Keratinocyte (primary cell): ENCODE measurements at regions not wholly inside any gene's neighbourhood (a gene's known extent, or its start where the extent isn't known, plus 50 kb on each side); places are given as distances from the start of the nearest gene placed in this dataset.

Experiments
- DNase-seq: peaks from one replicate; pipeline ENCODE4 v3.0.0-alpha.2; 2011; ENCODE audit warnings: low read depth, missing footprints, low spot score
- FAIRE-seq: peaks from 2 replicates; lab custom pipeline; 2011; peaks lifted over from hg19 to GRCh38; lab: Jason Lieb, UNC
- H2AFZ ChIP-seq: 2 replicates; pipeline ENCODE4 v1.6.0; 2012; ENCODE audit warnings: low read length, control low read depth, inconsistent platforms; ENCODE audit not compliant: control insufficient read depth
- H3K27ac ChIP-seq: 2 replicates; pipeline ENCODE4 v1.5.1; 2011; ENCODE audit warnings: low read length; ENCODE audit not compliant: control insufficient read depth, insufficient read depth
- H3K27me3 ChIP-seq: 3 replicates; pipeline ENCODE4 v1.6.0; 2011; ENCODE audit warnings: low read length; ENCODE audit not compliant: control insufficient read depth, insufficient read depth; ENCODE audit errors: extremely low read depth
- H3K36me3 ChIP-seq, 2 experiments: 2 replicates in 1 of 2; 3 replicates in 1 of 2; pipeline ENCODE4 v1.5.1; 2011; ENCODE audit warnings: low read length in 2 of 2, mild to moderate bottlenecking in 1 of 2; ENCODE audit not compliant: control insufficient read depth in 2 of 2, insufficient read depth in 2 of 2; ENCODE audit errors: extremely low read depth in 1 of 2
- H3K4me1 ChIP-seq: 3 replicates; pipeline ENCODE4 v1.5.1; 2011; ENCODE audit warnings: low read length; ENCODE audit not compliant: control insufficient read depth, insufficient read depth; ENCODE audit errors: extremely low read depth
- H3K4me2 ChIP-seq: 3 replicates; pipeline ENCODE4 v1.6.0; 2011; ENCODE audit warnings: low read depth, low read length; ENCODE audit not compliant: control insufficient read depth, insufficient read depth; ENCODE audit errors: extremely low read depth
- H3K4me3 ChIP-seq, 3 experiments: fragments of 200-600 bp in 1 of 3; sonication (generic) in 1 of 3; 2 replicates in 2 of 3; 3 replicates in 1 of 3; pipeline ENCODE4 v1.5.1; 2011 to 2016; ENCODE audit warnings: low read length in 3 of 3, mild to moderate bottlenecking in 3 of 3, control low read depth in 2 of 3, inconsistent platforms in 1 of 3, low read depth in 1 of 3, mixed read lengths in 1 of 3, mixed run types in 1 of 3, moderate library complexity in 1 of 3; ENCODE audit not compliant: control insufficient read depth in 2 of 3, insufficient read depth in 2 of 3; ENCODE audit errors: extremely low read depth in 1 of 3
- H3K79me2 ChIP-seq: 2 replicates; pipeline ENCODE4 v1.6.0; 2012; ENCODE audit warnings: low read length; ENCODE audit not compliant: control insufficient read depth, insufficient read depth
- H3K9ac ChIP-seq: 3 replicates; pipeline ENCODE4 v1.6.0; 2011; ENCODE audit warnings: low read length; ENCODE audit not compliant: control insufficient read depth, insufficient read depth; ENCODE audit errors: extremely low read depth
- H3K9me1 ChIP-seq: 3 replicates; pipeline ENCODE4 v1.6.0; 2011; ENCODE audit warnings: low read length; ENCODE audit not compliant: control insufficient read depth, insufficient read depth; ENCODE audit errors: extremely low read depth
- H3K9me3 ChIP-seq: 2 replicates; pipeline ENCODE4 v1.5.1; 2012; ENCODE audit warnings: low read depth, low read length; ENCODE audit not compliant: control insufficient read depth
- H4K20me1 ChIP-seq: 3 replicates; pipeline ENCODE4 v1.6.0; 2011; ENCODE audit warnings: low read length; ENCODE audit not compliant: control insufficient read depth, insufficient read depth; ENCODE audit errors: extremely low read depth
- EZH2 ChIP-seq: IDR thresholded peaks from one replicate; pipeline ENCODE4 v1.6.1; 2012; ENCODE audit warnings: inconsistent platforms, mild to moderate bottlenecking, low read length, moderate library complexity
- dilution Hi-C: fragments of 300-500 bp; cut with MboI; formaldehyde crosslinking; loops from one replicate; pipeline ENCODE4 v1.7.0; 2020; ENCODE audit warnings: low sequenced_read_pairs; ENCODE audit not compliant: extremely low pct_ligation_motif_present
- TF ChIP-seq, protein P1 (sequence below), 3 experiments: IDR thresholded peaks in 1 of 3; conservative IDR thresholded peaks in 1 of 3; optimal IDR thresholded peaks in 1 of 3; 2 replicates in 2 of 3; 3 replicates in 1 of 3; pipeline versions ENCODE3 to v1.5.1; 2011; ENCODE audit warnings: low read length in 3 of 3, mild to moderate bottlenecking in 3 of 3, moderate library complexity in 2 of 3, control low read depth in 1 of 3, inconsistent platforms in 1 of 3; ENCODE audit not compliant: insufficient read depth in 2 of 3; ENCODE audit errors: extremely low read depth in 1 of 3

DNA sequence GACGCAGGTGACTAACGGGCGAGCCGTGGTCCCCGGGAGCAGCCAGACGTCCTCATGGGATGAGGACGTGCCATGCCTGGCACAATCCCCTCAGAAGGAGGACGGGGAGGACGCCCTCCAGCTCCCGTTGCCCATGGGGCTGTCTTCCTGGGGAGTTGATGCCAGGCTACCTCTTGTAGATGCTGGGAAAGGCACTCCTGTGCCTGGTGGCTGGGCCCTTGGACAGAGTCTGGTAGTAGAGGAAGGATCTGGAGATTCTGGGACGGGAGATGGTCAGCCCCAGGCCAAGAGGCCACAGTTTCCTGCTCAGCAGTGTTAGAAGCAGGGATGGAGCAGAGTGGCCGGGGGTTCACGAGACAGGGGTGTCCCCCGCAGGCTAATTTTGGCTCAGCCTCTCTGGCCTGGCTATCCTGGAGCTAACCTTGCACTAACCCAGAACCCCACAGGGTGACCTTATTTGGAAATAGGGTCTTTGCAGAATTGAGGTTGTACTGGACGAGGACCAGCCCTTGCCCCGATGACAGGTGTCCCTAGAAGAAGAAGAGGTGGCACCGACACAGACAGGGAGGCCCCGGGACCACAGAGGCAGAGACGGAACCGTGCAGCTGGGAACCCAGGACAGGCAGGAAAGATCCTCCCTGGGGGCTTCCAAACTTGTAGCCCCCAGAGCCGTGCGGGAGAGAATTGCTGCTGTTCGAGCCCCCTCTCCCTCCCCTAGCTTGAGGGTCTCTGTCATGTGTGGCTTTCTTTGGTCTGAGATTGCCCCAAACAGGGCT is 50.1 kb upstream of the ADRA2C start:
- H3K36me3 ChIP-seq: no peaks in the 10 kb centered on the region
- H3K79me2 ChIP-seq: no peaks in the 10 kb centered on the region
- no peak for DNase-seq
- H3K9me1 ChIP-seq: no peaks in the 10 kb centered on the region
- H3K9ac ChIP-seq: no peak overlapping the region
- peaks cover 1% of the 10 kb centered on the region for H3K9me3 ChIP-seq
- peaks cover 17% of the 10 kb centered on the region for H3K27me3 ChIP-seq
- H3K4me2 ChIP-seq: no peak overlapping the region
- no peak overlapping the region for H2AFZ ChIP-seq
- FAIRE-seq: no peak
- no peak overlapping the region for H3K4me3 ChIP-seq
- H4K20me1 ChIP-seq: no peaks in the 10 kb centered on the region
- TF ChIP-seq, protein P1, sequence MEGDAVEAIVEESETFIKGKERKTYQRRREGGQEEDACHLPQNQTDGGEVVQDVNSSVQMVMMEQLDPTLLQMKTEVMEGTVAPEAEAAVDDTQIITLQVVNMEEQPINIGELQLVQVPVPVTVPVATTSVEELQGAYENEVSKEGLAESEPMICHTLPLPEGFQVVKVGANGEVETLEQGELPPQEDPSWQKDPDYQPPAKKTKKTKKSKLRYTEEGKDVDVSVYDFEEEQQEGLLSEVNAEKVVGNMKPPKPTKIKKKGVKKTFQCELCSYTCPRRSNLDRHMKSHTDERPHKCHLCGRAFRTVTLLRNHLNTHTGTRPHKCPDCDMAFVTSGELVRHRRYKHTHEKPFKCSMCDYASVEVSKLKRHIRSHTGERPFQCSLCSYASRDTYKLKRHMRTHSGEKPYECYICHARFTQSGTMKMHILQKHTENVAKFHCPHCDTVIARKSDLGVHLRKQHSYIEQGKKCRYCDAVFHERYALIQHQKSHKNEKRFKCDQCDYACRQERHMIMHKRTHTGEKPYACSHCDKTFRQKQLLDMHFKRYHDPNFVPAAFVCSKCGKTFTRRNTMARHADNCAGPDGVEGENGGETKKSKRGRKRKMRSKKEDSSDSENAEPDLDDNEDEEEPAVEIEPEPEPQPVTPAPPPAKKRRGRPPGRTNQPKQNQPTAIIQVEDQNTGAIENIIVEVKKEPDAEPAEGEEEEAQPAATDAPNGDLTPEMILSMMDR (optimal IDR thresholded peaks at IDR 0.05 in 1 of 3, IDR thresholded peaks at IDR 0.05 in 1 of 3, conservative IDR thresholded peaks at IDR 0.05 in 1 of 3; ENCODE audit: extremely low read depth in 1 of 3, insufficient read depth in 2 of 3, low read length in 3 of 3): no peak
- TF ChIP-seq EZH2: no peak
- H3K4me1 ChIP-seq: no peaks in the 10 kb centered on the region
- H3K27ac ChIP-seq: no peak overlapping the region
- dilution Hi-C loops: no loop called here

DNA sequence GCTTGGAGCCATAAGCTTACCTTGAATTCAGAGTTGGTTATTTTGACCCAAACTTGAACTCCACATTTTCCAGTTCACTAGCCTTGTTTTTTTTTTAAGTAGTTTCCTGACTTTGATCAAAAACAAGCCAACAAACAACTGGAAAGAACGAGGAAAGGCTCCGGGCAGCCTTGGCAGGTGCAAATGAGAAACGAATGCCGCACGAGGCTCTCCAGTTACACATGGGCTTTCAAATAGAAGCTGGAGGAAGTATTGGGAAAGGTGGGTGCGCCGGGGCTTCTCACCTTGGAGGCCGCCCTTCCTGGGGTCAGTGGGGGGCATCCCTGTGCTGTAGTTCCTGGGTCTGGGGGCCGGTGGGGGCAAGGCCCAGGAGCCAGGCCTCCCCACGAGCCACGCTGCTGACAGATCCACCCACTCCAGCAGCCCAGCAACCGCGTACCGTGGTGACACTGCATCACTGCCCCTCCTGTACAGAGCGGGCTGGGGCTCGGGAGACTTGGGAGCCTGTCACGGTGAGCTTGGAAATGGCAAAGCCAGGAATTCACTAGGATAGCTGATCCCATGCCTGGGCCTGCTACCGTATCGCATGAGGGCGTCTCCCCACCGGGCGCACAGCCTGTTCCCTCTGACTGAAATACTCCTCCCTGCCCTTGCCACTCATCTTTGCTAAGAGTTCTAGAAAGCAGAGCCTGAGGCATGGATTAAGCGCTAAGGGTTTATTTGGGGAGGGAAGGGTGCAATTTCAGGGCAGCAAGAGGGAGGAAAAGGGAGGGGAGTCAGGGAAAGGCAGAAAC is 50.9 kb upstream of the ADRA2C start:
- Histone ChIP-seq H3K4me1 (no peaks in the 10 kb centered on the region), H3K27ac (no peak overlapping the region), H3K4me2 (no peak overlapping the region), H3K9me3 (peaks cover 1% of the 10 kb centered on the region), H3K79me2 (no peaks in the 10 kb centered on the region), H3K9ac (no peak overlapping the region), H3K4me3 (no peak overlapping the region), H3K9me1 (no peaks in the 10 kb centered on the region), H3K36me3 (no peaks in the 10 kb centered on the region), H2AFZ (no peak overlapping the region), H4K20me1 (no peaks in the 10 kb centered on the region), H3K27me3 (peaks cover 12% of the 10 kb centered on the region)
- dilution Hi-C loops: no loop called here
- FAIRE-seq (no peak), DNase-seq (no peak)
- TF ChIP-seq EZH2: no peak
- TF ChIP-seq, protein P1 (optimal IDR thresholded peaks at IDR 0.05 in 1 of 3, IDR thresholded peaks at IDR 0.05 in 1 of 3, conservative IDR thresholded peaks at IDR 0.05 in 1 of 3; ENCODE audit: extremely low read depth in 1 of 3, insufficient read depth in 2 of 3, low read length in 3 of 3): no peak
